SK-N-SH (cell line): ENCODE measurements at regions not wholly inside any gene's neighbourhood (a gene's known extent, or its start where the extent isn't known, plus 50 kb on each side); places are given as distances from the start of the nearest gene placed in this dataset.

Experiments used
- CTCF ChIA-PET: fragments of 300-600, 350-600 bp; formaldehyde crosslinking; extraction: SDS; loops from one replicate; lab custom pipeline; 2021; lab: Yijun Ruan, JAX
- POLR2A ChIA-PET: fragments of 350-600 bp; sonication (Branson Sonifier 250); formaldehyde crosslinking; extraction: SDS; loops from one replicate; lab custom pipeline; 2020; ENCODE audit warnings: antibody characterized with exemption, inconsistent platforms; lab: Yijun Ruan, JAX
- DNase-seq: peaks from one replicate; pipeline ENCODE4 v3.0.0; 2012
- H2AFZ ChIP-seq: fragments of 200-600 bp; sonication (generic); 2 replicates; pipeline ENCODE4 v1.8.1; 2016; ENCODE audit warnings: antibody characterized with exemption, mild to moderate bottlenecking, low read depth
- H3F3A ChIP-seq: fragments of 200-600 bp; sonication (generic); replicated peaks from 2 replicates; pipeline ENCODE3; 2016; ENCODE audit warnings: antibody characterized with exemption, mild to moderate bottlenecking; ENCODE audit not compliant: insufficient read depth
- H3K27ac ChIP-seq, 2 experiments: fragments of 200-500 bp in 1 of 2; fragments of 200-600 bp in 1 of 2; sonication (Bioruptor generic) in 1 of 2; sonication (generic), shearing (Covaris generic) in 1 of 2; 2 replicates each; pipeline versions ENCODE4 v1.5.1 to v1.6.1; 2014 to 2016; ENCODE audit warnings: low read depth in 2 of 2, inconsistent platforms in 1 of 2, low read length in 1 of 2, mild to moderate bottlenecking in 1 of 2, mixed read lengths in 1 of 2
- H3K27me3 ChIP-seq: fragments of 200-600 bp; sonication (generic), shearing (Covaris generic); 2 replicates; pipeline ENCODE4 v1.6.1; 2016; ENCODE audit warnings: mixed run types; ENCODE audit not compliant: insufficient read depth
- H3K36me3 ChIP-seq, 2 experiments: fragments of 200-500 bp in 1 of 2; fragments of 200-600 bp in 1 of 2; sonication (Bioruptor generic) in 1 of 2; sonication (generic) in 1 of 2; replicated peaks in 1 of 2; 2 replicates each; pipeline versions ENCODE3 to v1.5.1; 2014 to 2016; ENCODE audit warnings: low read length in 1 of 2, mild to moderate bottlenecking in 1 of 2; ENCODE audit not compliant: insufficient read depth in 2 of 2, control insufficient read depth in 1 of 2
- H3K4me1 ChIP-seq, 2 experiments: fragments of 200-500 bp in 1 of 2; fragments of 200-600 bp in 1 of 2; sonication (Bioruptor generic) in 1 of 2; sonication (generic), shearing (Covaris generic) in 1 of 2; 2 replicates each; pipeline versions ENCODE4 v1.5.1 to v1.6.1; 2014 to 2016; ENCODE audit warnings: low read depth in 1 of 2, low read length in 1 of 2, mixed run types in 1 of 2; ENCODE audit not compliant: insufficient read depth in 2 of 2, control insufficient read depth in 1 of 2
- H3K4me2 ChIP-seq: fragments of 200-600 bp; sonication (generic), shearing (Covaris generic); 2 replicates; pipeline ENCODE4 v1.6.1; 2017; ENCODE audit warnings: mixed run types
- H3K4me3 ChIP-seq, 2 experiments: fragments of 200-500 bp in 1 of 2; fragments of 200-600 bp in 1 of 2; sonication (Bioruptor generic) in 1 of 2; sonication (generic), shearing (Covaris generic) in 1 of 2; 2 replicates each; pipeline versions ENCODE4 v1.5.1 to v1.8.1; 2014 to 2016; ENCODE audit warnings: low read depth in 2 of 2, inconsistent platforms in 1 of 2, low read length in 1 of 2, mild to moderate bottlenecking in 1 of 2, mixed read lengths in 1 of 2, moderate library complexity in 1 of 2
- H3K79me2 ChIP-seq: fragments of 200-600 bp; sonication (generic); 2 replicates; pipeline ENCODE4 v1.8.1; 2017; ENCODE audit warnings: mild to moderate bottlenecking; ENCODE audit not compliant: insufficient read depth
- H3K9ac ChIP-seq: fragments of 200-600 bp; sonication (generic); 2 replicates; pipeline ENCODE4 v1.6.1; 2017; ENCODE audit warnings: mixed run types
- H3K9me2 ChIP-seq: fragments of 200-600 bp; sonication (generic); 2 replicates; pipeline ENCODE4 v1.6.1; 2017; ENCODE audit warnings: mixed run types
- H3K9me3 ChIP-seq: fragments of 200-600 bp; sonication (generic); 2 replicates; pipeline ENCODE4 v1.6.1; 2017; ENCODE audit warnings: mixed run types, mild to moderate bottlenecking, moderate library complexity
- H4K20me1 ChIP-seq: fragments of 200-600 bp; sonication (generic); 2 replicates; pipeline ENCODE4 v1.6.1; 2017; ENCODE audit warnings: mild to moderate bottlenecking, mixed run types; ENCODE audit not compliant: insufficient read depth
- EZH2phosphoT487 ChIP-seq: fragments of 200-600 bp; sonication (generic); IDR thresholded peaks from 2 replicates; pipeline ENCODE4 v1.6.1; 2017; ENCODE audit warnings: low read depth, mixed run types, mild to moderate bottlenecking, antibody characterized with exemption, moderate library complexity, borderline replicate concordance
- FOSL2 ChIP-seq: IDR thresholded peaks from 2 replicates; pipeline ENCODE4 v1.4.0; 2012; ENCODE audit warnings: low read depth, mild to moderate bottlenecking, moderate library complexity, borderline replicate concordance
- FOXJ3 ChIP-seq: sonication (generic); formaldehyde crosslinking; IDR thresholded peaks from 2 replicates; pipeline ENCODE4 v1.5.1; 2020; ENCODE audit warnings: mild to moderate bottlenecking, missing genetic modification reagents
- FOXM1 ChIP-seq: IDR thresholded peaks from 2 replicates; pipeline ENCODE4 v1.4.0; 2012; ENCODE audit warnings: low read depth, mild to moderate bottlenecking
- GABPA ChIP-seq: IDR thresholded peaks from 2 replicates; pipeline ENCODE4 v1.4.0; 2012; ENCODE audit warnings: low read depth, mild to moderate bottlenecking
- JUND ChIP-seq: IDR thresholded peaks from 2 replicates; pipeline ENCODE4 v1.4.0; 2012
- POLR2AphosphoS5 ChIP-seq: IDR thresholded peaks from 2 replicates; pipeline ENCODE4 v1.6.1; 2012; ENCODE audit warnings: low read depth, low read length
- RAD21 ChIP-seq: IDR thresholded peaks from 2 replicates; pipeline ENCODE4 v1.6.1; 2012; ENCODE audit warnings: mild to moderate bottlenecking, low read length
- RFX5 ChIP-seq: IDR thresholded peaks from 2 replicates; pipeline ENCODE4 v1.6.1; 2012; ENCODE audit warnings: mild to moderate bottlenecking, improper control_type of control experiment, low read length
- SIN3A ChIP-seq: IDR thresholded peaks from 2 replicates; pipeline ENCODE4 v1.6.1; 2012; ENCODE audit warnings: low read depth, mild to moderate bottlenecking, low read length, moderate library complexity, borderline replicate concordance
- SMC3 ChIP-seq: IDR thresholded peaks from 2 replicates; pipeline ENCODE4 v1.6.1; 2012; ENCODE audit warnings: low read depth, low read length, improper control_type of control experiment
- TAF1 ChIP-seq: IDR thresholded peaks from 2 replicates; pipeline ENCODE4 v1.6.1; 2012; ENCODE audit warnings: low read depth, mild to moderate bottlenecking, low read length, moderate library complexity, borderline replicate concordance
- TCF12 ChIP-seq: IDR thresholded peaks from 2 replicates; pipeline ENCODE4 v1.4.0; 2012
- YY1 ChIP-seq: IDR thresholded peaks from 2 replicates; pipeline ENCODE4 v1.4.0; 2012; ENCODE audit warnings: low read depth, mild to moderate bottlenecking
- WGBS: methylation state at CpG from one replicate; pipeline ENCODE4 v1.1.6; 2017; ENCODE audit warnings: low lambda C conversion rate; 5-methylcytosine and 5-hydroxymethylcytosine counted together
- TF ChIP-seq, protein P1 (sequence below): IDR thresholded peaks from 2 replicates; pipeline ENCODE4 v1.4.0; 2012; ENCODE audit warnings: low read depth, borderline replicate concordance
- TF ChIP-seq, protein P2 (sequence below): fragments of 200-600 bp; sonication (generic); IDR thresholded peaks from 2 replicates; pipeline ENCODE4 v1.6.1; 2017; ENCODE audit warnings: antibody characterized with exemption, mild to moderate bottlenecking, moderate library complexity
- TF ChIP-seq, protein P3 (sequence below): IDR thresholded peaks from 2 replicates; pipeline ENCODE4 v1.6.1; 2012; ENCODE audit warnings: mild to moderate bottlenecking, low read depth, low read length, moderate library complexity
- TF ChIP-seq, protein P4 (sequence below): IDR thresholded peaks from 2 replicates; pipeline ENCODE4 v1.4.0; 2012; ENCODE audit warnings: low read depth, borderline replicate concordance
- TF ChIP-seq, protein P5 (sequence below): fragments of 150-350 bp; IDR thresholded peaks from 2 replicates; pipeline ENCODE4 v1.6.1; 2017; ENCODE audit warnings: antibody characterized with exemption, low read length, low read depth, borderline replicate concordance

DNA sequence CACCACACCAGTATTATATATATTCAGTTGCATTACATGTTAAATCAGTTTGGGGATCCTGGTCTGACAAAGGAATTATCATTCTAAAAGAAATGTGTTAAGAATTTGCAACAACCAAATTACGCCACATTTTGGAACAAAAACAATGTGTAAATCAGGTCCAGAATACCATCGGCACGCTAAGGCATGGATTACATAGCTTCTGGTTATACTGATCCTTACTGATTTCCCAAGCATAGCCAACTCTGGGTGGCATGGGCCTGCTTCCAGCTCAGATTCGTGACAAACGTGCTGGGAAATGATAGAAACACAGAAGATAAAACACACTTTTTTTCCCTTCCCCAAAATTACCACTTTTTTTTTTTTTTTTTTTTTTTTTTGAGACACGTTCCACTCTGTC is 660.0 kb downstream of the SORCS1 start:
- TF ChIP-seq SIN3A (no peak), YY1 (no peak), TCF12 (no peak), POLR2AphosphoS5 (no peak), RFX5 (no peak), EZH2phosphoT487 (no peak), RAD21 (no peak), SMC3 (no peak), FOXJ3 (CRISPR knock-in tag) (no peak), GABPA (no peak), FOSL2 (no peak), FOXM1 (no peak)
- TF ChIP-seq, protein P1, sequence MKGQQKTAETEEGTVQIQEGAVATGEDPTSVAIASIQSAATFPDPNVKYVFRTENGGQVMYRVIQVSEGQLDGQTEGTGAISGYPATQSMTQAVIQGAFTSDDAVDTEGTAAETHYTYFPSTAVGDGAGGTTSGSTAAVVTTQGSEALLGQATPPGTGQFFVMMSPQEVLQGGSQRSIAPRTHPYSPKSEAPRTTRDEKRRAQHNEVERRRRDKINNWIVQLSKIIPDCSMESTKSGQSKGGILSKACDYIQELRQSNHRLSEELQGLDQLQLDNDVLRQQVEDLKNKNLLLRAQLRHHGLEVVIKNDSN: no peak
- TF ChIP-seq, protein P2, sequence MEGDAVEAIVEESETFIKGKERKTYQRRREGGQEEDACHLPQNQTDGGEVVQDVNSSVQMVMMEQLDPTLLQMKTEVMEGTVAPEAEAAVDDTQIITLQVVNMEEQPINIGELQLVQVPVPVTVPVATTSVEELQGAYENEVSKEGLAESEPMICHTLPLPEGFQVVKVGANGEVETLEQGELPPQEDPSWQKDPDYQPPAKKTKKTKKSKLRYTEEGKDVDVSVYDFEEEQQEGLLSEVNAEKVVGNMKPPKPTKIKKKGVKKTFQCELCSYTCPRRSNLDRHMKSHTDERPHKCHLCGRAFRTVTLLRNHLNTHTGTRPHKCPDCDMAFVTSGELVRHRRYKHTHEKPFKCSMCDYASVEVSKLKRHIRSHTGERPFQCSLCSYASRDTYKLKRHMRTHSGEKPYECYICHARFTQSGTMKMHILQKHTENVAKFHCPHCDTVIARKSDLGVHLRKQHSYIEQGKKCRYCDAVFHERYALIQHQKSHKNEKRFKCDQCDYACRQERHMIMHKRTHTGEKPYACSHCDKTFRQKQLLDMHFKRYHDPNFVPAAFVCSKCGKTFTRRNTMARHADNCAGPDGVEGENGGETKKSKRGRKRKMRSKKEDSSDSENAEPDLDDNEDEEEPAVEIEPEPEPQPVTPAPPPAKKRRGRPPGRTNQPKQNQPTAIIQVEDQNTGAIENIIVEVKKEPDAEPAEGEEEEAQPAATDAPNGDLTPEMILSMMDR: no peak
- H2AFZ ChIP-seq: no peak overlapping the region
- H3K4me2 ChIP-seq: no peak overlapping the region
- H3F3A ChIP-seq: no peaks in the 10 kb centered on the region
- no peaks in the 10 kb centered on the region for H3K36me3 ChIP-seq
- no peak overlapping the region for H3K9ac ChIP-seq
- DNase-seq: no peak
- H3K27ac ChIP-seq: no peak overlapping the region
- no peaks in the 10 kb centered on the region for H4K20me1 ChIP-seq
- no peaks in the 10 kb centered on the region for H3K9me2 ChIP-seq
- 39% methylated on average over 6 of the region's 6 CpGs for WGBS
- ChIA-PET POLR2A (no interaction called here), CTCF (no interaction called here)
- no peaks in the 10 kb centered on the region for H3K27me3 ChIP-seq
- no peaks in the 10 kb centered on the region for H3K79me2 ChIP-seq
- H3K4me1 ChIP-seq: no peaks in the 10 kb centered on the region; a peak in 1 of 4 replicates
- H3K4me3 ChIP-seq: no peak overlapping the region
- H3K9me3 ChIP-seq: no peaks in the 10 kb centered on the region

DNA sequence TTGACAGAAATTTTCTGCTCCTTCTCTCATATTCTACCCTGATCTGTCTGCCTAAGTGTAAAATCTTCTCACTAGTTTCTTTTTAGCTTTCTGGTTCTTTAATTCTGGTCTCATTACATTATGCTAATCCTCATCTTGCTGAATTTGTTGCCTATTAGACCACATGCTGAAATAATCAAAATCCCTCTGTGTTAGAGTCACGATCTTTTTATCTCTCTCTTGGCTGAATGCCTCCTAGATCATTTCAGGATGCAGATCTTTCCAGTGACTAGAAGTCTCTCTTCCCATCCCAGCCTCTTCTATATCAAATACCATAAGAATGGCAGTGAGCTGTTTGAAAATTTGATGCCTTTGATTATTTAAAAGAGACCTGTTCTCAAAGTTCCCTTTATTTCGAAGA is 661.9 kb downstream of the SORCS1 start:
- no peaks in the 10 kb centered on the region for H3K9me2 ChIP-seq
- H3K4me2 ChIP-seq: no peak overlapping the region
- no peaks in the 10 kb centered on the region for H3K9me3 ChIP-seq
- POLR2A ChIA-PET: no interaction called here
- no peaks in the 10 kb centered on the region for H3F3A ChIP-seq
- TF ChIP-seq JUND: no peak
- TF ChIP-seq, protein P1: no peak
- TF ChIP-seq, protein P3, sequence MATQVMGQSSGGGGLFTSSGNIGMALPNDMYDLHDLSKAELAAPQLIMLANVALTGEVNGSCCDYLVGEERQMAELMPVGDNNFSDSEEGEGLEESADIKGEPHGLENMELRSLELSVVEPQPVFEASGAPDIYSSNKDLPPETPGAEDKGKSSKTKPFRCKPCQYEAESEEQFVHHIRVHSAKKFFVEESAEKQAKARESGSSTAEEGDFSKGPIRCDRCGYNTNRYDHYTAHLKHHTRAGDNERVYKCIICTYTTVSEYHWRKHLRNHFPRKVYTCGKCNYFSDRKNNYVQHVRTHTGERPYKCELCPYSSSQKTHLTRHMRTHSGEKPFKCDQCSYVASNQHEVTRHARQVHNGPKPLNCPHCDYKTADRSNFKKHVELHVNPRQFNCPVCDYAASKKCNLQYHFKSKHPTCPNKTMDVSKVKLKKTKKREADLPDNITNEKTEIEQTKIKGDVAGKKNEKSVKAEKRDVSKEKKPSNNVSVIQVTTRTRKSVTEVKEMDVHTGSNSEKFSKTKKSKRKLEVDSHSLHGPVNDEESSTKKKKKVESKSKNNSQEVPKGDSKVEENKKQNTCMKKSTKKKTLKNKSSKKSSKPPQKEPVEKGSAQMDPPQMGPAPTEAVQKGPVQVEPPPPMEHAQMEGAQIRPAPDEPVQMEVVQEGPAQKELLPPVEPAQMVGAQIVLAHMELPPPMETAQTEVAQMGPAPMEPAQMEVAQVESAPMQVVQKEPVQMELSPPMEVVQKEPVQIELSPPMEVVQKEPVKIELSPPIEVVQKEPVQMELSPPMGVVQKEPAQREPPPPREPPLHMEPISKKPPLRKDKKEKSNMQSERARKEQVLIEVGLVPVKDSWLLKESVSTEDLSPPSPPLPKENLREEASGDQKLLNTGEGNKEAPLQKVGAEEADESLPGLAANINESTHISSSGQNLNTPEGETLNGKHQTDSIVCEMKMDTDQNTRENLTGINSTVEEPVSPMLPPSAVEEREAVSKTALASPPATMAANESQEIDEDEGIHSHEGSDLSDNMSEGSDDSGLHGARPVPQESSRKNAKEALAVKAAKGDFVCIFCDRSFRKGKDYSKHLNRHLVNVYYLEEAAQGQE: no peak
- TF ChIP-seq RFX5: no peak
- no peak for TF ChIP-seq SMC3
- TF ChIP-seq FOXJ3 (CRISPR knock-in tag): no peak
- TF ChIP-seq, protein P4, sequence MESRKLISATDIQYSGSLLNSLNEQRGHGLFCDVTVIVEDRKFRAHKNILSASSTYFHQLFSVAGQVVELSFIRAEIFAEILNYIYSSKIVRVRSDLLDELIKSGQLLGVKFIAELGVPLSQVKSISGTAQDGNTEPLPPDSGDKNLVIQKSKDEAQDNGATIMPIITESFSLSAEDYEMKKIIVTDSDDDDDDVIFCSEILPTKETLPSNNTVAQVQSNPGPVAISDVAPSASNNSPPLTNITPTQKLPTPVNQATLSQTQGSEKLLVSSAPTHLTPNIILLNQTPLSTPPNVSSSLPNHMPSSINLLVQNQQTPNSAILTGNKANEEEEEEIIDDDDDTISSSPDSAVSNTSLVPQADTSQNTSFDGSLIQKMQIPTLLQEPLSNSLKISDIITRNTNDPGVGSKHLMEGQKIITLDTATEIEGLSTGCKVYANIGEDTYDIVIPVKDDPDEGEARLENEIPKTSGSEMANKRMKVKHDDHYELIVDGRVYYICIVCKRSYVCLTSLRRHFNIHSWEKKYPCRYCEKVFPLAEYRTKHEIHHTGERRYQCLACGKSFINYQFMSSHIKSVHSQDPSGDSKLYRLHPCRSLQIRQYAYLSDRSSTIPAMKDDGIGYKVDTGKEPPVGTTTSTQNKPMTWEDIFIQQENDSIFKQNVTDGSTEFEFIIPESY: no peak
- TF ChIP-seq, protein P5, sequence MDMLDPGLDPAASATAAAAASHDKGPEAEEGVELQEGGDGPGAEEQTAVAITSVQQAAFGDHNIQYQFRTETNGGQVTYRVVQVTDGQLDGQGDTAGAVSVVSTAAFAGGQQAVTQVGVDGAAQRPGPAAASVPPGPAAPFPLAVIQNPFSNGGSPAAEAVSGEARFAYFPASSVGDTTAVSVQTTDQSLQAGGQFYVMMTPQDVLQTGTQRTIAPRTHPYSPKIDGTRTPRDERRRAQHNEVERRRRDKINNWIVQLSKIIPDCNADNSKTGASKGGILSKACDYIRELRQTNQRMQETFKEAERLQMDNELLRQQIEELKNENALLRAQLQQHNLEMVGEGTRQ: no peak
- no peak for TF ChIP-seq TAF1
- no peak overlapping the region; a peak in 1 of 4 replicates for H3K27ac ChIP-seq
- no peaks in the 10 kb centered on the region for H3K79me2 ChIP-seq
- H4K20me1 ChIP-seq: no peaks in the 10 kb centered on the region
- no peaks in the 10 kb centered on the region for H3K36me3 ChIP-seq
- no peak overlapping the region for H2AFZ ChIP-seq
- no peak overlapping the region for H3K4me3 ChIP-seq
- no peak for DNase-seq
- H3K4me1 ChIP-seq: no peaks in the 10 kb centered on the region; a peak in 1 of 4 replicates
- no peak overlapping the region for H3K9ac ChIP-seq
- WGBS: 15% methylated on average over 2 of the region's 2 CpGs
- H3K27me3 ChIP-seq: no peaks in the 10 kb centered on the region
- CTCF ChIA-PET: no interaction called here
